ENCODE measurements at regions not wholly inside any gene's neighbourhood (a gene's known extent, or its start where the extent isn't known, plus 50 kb on each side); places are given as distances from the start of the nearest gene placed in this dataset.
"Not testable (repeated sequence)": the region's sequence is repeated elsewhere in the genome, so short reads cannot be mapped to it uniquely, and the experiment has no call there.

GRCh38 chr7:10483671-10484070, 490.0 kb upstream of the PHF14 start:
- no peaks in the 10 kb centered on the region for H3K27me3 ChIP-seq
- DNase-seq (no peak), ATAC-seq (no peak)
- intact Hi-C loops (cut with DNase I): loop anchor here in 1 of 10 donors (1.0 kb wide), 1 partner anchor 8 kb away; no protein-coding TSS in a partner anchor
- H3K4me1 ChIP-seq: no peaks in the 10 kb centered on the region
- no peaks in the 10 kb centered on the region for H3K9me3 ChIP-seq
- H3K4me3 ChIP-seq: no peak overlapping the region
- TF ChIP-seq, protein P1, sequence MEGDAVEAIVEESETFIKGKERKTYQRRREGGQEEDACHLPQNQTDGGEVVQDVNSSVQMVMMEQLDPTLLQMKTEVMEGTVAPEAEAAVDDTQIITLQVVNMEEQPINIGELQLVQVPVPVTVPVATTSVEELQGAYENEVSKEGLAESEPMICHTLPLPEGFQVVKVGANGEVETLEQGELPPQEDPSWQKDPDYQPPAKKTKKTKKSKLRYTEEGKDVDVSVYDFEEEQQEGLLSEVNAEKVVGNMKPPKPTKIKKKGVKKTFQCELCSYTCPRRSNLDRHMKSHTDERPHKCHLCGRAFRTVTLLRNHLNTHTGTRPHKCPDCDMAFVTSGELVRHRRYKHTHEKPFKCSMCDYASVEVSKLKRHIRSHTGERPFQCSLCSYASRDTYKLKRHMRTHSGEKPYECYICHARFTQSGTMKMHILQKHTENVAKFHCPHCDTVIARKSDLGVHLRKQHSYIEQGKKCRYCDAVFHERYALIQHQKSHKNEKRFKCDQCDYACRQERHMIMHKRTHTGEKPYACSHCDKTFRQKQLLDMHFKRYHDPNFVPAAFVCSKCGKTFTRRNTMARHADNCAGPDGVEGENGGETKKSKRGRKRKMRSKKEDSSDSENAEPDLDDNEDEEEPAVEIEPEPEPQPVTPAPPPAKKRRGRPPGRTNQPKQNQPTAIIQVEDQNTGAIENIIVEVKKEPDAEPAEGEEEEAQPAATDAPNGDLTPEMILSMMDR (IDR thresholded peaks at IDR 0.05): no peak
- H3K36me3 ChIP-seq: no peaks in the 10 kb centered on the region
- no peak overlapping the region for H3K27ac ChIP-seq
- WGBS, 2 donors: 66 to 76% methylated on average over 5 of the region's 5 CpGs

DNA sequence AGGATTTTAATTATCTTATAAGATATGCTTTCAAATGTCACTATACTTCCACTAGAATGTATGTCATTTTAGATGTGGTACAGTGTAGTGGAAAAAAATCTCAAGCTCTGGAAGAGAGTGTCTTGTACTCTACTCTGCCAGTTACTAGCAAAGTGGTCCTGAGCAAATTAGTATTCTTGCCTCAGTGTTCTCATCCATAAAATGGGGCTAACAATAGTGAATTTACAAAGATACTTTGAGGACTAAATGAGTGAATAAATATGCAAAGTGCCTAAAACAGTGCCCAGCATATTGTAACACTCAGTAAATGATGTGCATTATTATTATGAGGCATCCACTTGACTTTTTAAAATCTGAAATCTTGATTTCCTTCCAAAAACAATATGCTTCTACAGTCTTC, 488.9 kb upstream of the PHF14 start:
- H3K36me3 ChIP-seq: no peaks in the 10 kb centered on the region
- H3K4me3 ChIP-seq: no peak overlapping the region
- no peaks in the 10 kb centered on the region for H3K27me3 ChIP-seq
- intact Hi-C loops (cut with DNase I): no loop called here
- no peak overlapping the region for H3K27ac ChIP-seq
- H3K4me1 ChIP-seq: no peaks in the 10 kb centered on the region
- no peak for ATAC-seq
- no peaks in the 10 kb centered on the region for H3K9me3 ChIP-seq
- TF ChIP-seq, protein P1 (IDR thresholded peaks at IDR 0.05): no peak
- no peak for DNase-seq

GRCh38 chr7:10501206-10501884, 472.3 kb upstream of the PHF14 start:
- 86 to 89% methylated on average over 18 of the region's 18 CpGs for WGBS, 2 donors
- not testable (repeated sequence) for ATAC-seq

GRCh38 chr7:10507032-10507431, 466.6 kb upstream of the PHF14 start:
- H3K4me3 ChIP-seq: no peak overlapping the region
- ATAC-seq (no peak), DNase-seq (no peak)
- no peak overlapping the region for H3K27ac ChIP-seq
- H3K27me3 ChIP-seq: no peaks in the 10 kb centered on the region
- no peaks in the 10 kb centered on the region for H3K36me3 ChIP-seq
- WGBS, 2 donors: 88 to 94% methylated on average over 2 of the region's 2 CpGs
- peaks cover 0 to 38% (median 0%) of the 10 kb centered on the region in 11 donors for H3K9me3 ChIP-seq
- TF ChIP-seq, protein P1 (IDR thresholded peaks at IDR 0.05): no peak
- no peaks in the 10 kb centered on the region for H3K4me1 ChIP-seq
- intact Hi-C loops (cut with DNase I): no loop called here

More at GRCh38 chr7:10501206-10501884, 472.3 kb upstream of the PHF14 start:
- H3K4me3 ChIP-seq; intact Hi-C loops (cut with DNase I); H3K27me3 ChIP-seq; DNase-seq; H3K27ac ChIP-seq; H3K36me3 ChIP-seq; H3K4me1 ChIP-seq: not testable (repeated sequence)
- peaks cover 0 to 57% (median 0%) of the 10 kb centered on the region in 11 donors for H3K9me3 ChIP-seq

GRCh38 chr7:10521306-10521705, 452.4 kb upstream of the PHF14 start:
- intact Hi-C loops (cut with DNase I): no loop called here
- Histone ChIP-seq H3K4me1 (no peaks in the 10 kb centered on the region), H3K4me3 (no peak overlapping the region), H3K27me3 (no peaks in the 10 kb centered on the region), H3K9me3 (no peaks in the 10 kb centered on the region), H3K36me3 (no peaks in the 10 kb centered on the region), H3K27ac (no peak overlapping the region)
- 34 to 43% methylated on average over 2 of the region's 2 CpGs for WGBS, 2 donors
- DNase-seq (no peak), ATAC-seq (no peak)
- TF ChIP-seq, protein P1 (IDR thresholded peaks at IDR 0.05): no peak

DNA sequence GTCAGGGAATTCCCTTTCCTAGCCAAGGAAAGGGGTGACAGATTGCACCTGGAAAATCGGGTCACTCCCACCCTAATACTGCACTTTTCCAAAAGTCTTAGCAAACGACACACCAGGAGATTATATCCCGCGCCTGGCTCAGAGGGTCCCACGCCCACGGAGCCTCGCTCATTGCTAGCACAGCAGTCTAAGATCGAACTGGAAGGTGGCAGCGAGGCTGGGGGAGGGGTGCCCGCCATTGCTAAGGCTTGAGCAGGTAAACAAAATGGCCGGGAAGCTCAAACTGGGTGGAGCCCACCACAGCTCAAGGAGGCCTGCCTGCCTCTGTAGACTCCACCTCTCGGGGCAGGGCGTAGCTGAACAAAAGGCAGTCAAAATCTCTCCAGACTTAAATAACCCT, 440.2 kb upstream of the PHF14 start:
- H3K4me1 ChIP-seq; intact Hi-C loops (cut with DNase I); DNase-seq; H3K27ac ChIP-seq; H3K36me3 ChIP-seq; ATAC-seq; H3K4me3 ChIP-seq; H3K27me3 ChIP-seq: not testable (repeated sequence)
- peaks cover 0 to 28% (median 0%) of the 10 kb centered on the region in 11 donors for H3K9me3 ChIP-seq
- 77 to 86% methylated on average over 13 of the region's 13 CpGs for WGBS, 2 donors

Data from heart right ventricle (tissue), 16 donors.